A549 (cell line): ENCODE measurements at regions not wholly inside any gene's neighbourhood (a gene's known extent, or its start where the extent isn't known, plus 50 kb on each side); places are given as distances from the start of the nearest gene placed in this dataset.

Source experiments
- HES2 ChIP-seq: fragments of >200 bp; sonication (Bioruptor Twin); formaldehyde crosslinking; IDR thresholded peaks from 2 replicates; pipeline ENCODE4 v1.6.1; 2016
- POLR2A ChIP-seq: IDR thresholded peaks from 2 replicates; pipeline ENCODE4 v1.6.1; 2012; ENCODE audit warnings: mild to moderate bottlenecking, low read length
- RAD21 ChIP-seq, 2 experiments: fragments of >200 bp in 1 of 2; sonication (Bioruptor Twin) in 1 of 2; formaldehyde crosslinking in 1 of 2; IDR thresholded peaks in 1 of 2; conservative IDR thresholded peaks in 1 of 2; 2 replicates in 1 of 2; 3 replicates in 1 of 2; pipeline ENCODE4 v1.6.1; 2012 to 2018; ENCODE audit warnings: inconsistent platforms in 1 of 2
- REST ChIP-seq: fragments of 200-600 bp; sonication (generic); IDR thresholded peaks from 2 replicates; pipeline ENCODE4 v1.6.1; 2016; ENCODE audit warnings: antibody characterized with exemption, mild to moderate bottlenecking, moderate library complexity
- SREBF2 ChIP-seq: fragments of 450-650 bp; IDR thresholded peaks from 2 replicates; pipeline ENCODE4 v1.6.1; 2014; ENCODE audit warnings: mild to moderate bottlenecking, moderate library complexity
- TFCP2L1 ChIP-seq: fragments of 250-450 bp; sonication (Bioruptor Pico); IDR thresholded peaks from 2 replicates; pipeline ENCODE4 v1.5.0; 2021; ENCODE audit warnings: mild to moderate bottlenecking
- TF ChIP-seq, protein P1 (sequence below): fragments of >200 bp; sonication (Bioruptor Twin); formaldehyde crosslinking; IDR thresholded peaks from 3 replicates; pipeline ENCODE4 v1.5.1; 2016
- TF ChIP-seq, protein P2 (sequence below): fragments of 150-350 bp; IDR thresholded peaks from 2 replicates; pipeline ENCODE4 v1.6.1; 2014; ENCODE audit warnings: low read depth, mild to moderate bottlenecking, low read length
- TF ChIP-seq, protein P3 (sequence below): IDR thresholded peaks from 2 replicates; pipeline ENCODE4 v1.6.1; 2012

GRCh38 chr2:2570871-2571270 is 239.8 kb upstream of the MYT1L start:
- no peak for TF ChIP-seq REST
- TF ChIP-seq, protein P1, sequence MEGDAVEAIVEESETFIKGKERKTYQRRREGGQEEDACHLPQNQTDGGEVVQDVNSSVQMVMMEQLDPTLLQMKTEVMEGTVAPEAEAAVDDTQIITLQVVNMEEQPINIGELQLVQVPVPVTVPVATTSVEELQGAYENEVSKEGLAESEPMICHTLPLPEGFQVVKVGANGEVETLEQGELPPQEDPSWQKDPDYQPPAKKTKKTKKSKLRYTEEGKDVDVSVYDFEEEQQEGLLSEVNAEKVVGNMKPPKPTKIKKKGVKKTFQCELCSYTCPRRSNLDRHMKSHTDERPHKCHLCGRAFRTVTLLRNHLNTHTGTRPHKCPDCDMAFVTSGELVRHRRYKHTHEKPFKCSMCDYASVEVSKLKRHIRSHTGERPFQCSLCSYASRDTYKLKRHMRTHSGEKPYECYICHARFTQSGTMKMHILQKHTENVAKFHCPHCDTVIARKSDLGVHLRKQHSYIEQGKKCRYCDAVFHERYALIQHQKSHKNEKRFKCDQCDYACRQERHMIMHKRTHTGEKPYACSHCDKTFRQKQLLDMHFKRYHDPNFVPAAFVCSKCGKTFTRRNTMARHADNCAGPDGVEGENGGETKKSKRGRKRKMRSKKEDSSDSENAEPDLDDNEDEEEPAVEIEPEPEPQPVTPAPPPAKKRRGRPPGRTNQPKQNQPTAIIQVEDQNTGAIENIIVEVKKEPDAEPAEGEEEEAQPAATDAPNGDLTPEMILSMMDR, result no peak
- TF ChIP-seq HES2, result no peak
- no peak for TF ChIP-seq RAD21 (conservative IDR thresholded peaks at IDR 0.05 in 1 of 2, IDR thresholded peaks at IDR 0.05 in 1 of 2)
- TF ChIP-seq TFCP2L1 (CRISPR knock-in tag), result no peak
- TF ChIP-seq, protein P2, sequence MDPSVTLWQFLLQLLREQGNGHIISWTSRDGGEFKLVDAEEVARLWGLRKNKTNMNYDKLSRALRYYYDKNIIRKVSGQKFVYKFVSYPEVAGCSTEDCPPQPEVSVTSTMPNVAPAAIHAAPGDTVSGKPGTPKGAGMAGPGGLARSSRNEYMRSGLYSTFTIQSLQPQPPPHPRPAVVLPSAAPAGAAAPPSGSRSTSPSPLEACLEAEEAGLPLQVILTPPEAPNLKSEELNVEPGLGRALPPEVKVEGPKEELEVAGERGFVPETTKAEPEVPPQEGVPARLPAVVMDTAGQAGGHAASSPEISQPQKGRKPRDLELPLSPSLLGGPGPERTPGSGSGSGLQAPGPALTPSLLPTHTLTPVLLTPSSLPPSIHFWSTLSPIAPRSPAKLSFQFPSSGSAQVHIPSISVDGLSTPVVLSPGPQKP, result no peak
- TF ChIP-seq SREBF2, result no peak
- TF ChIP-seq, protein P3, sequence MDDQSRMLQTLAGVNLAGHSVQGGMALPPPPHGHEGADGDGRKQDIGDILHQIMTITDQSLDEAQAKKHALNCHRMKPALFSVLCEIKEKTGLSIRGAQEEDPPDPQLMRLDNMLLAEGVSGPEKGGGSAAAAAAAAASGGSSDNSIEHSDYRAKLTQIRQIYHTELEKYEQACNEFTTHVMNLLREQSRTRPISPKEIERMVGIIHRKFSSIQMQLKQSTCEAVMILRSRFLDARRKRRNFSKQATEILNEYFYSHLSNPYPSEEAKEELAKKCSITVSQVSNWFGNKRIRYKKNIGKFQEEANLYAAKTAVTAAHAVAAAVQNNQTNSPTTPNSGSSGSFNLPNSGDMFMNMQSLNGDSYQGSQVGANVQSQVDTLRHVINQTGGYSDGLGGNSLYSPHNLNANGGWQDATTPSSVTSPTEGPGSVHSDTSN, result no peak
- TF ChIP-seq POLR2A, result no peak
